A673 (cell line): ENCODE measurements at regions not wholly inside any gene's neighbourhood (a gene's known extent, or its start where the extent isn't known, plus 50 kb on each side); places are given as distances from the start of the nearest gene placed in this dataset.
"Not testable (repeated sequence)": the region's sequence is repeated elsewhere in the genome, so short reads cannot be mapped to it uniquely, and the experiment has no call there.

Source experiments
- BruUV-seq: library from RNA; stranded (reverse); fragments of 400-500 nt; replicated peaks from 2 replicates; lab custom pipeline; 2021; lab: Mats Ljungman, UMichigan
- CTCF ChIA-PET: fragments of 300-600 bp; sonication (Branson Sonifier 250); formaldehyde crosslinking; loops from one replicate; lab custom pipeline; 2022; ENCODE audit warnings: antibody characterized with exemption; lab: Charles Lee
- POLR2A ChIA-PET: fragments of 300-600 bp; sonication (Branson Sonifier 250); formaldehyde crosslinking; loops from one replicate; lab custom pipeline; 2022; ENCODE audit warnings: antibody characterized with exemption; ENCODE audit not compliant: low non-redundant PET; lab: Charles Lee
- DNase-seq: peaks from one replicate; pipeline ENCODE4 v3.0.0-alpha.2; 2015; ENCODE audit warnings: low spot score
- H3K27ac ChIP-seq: fragments of 200-600 bp; sonication (generic); 2 replicates; pipeline ENCODE4 v1.5.1; 2016; ENCODE audit warnings: mixed run types, low read depth, mild to moderate bottlenecking, mixed read lengths, antibody characterized with exemption, low read length; ENCODE audit not compliant: poor library complexity, severe bottlenecking
- H3K27me3 ChIP-seq: fragments of 200-600 bp; sonication (generic); replicated peaks from 2 replicates; pipeline ENCODE4 v1.6.1; 2017; ENCODE audit warnings: mixed run types, low read depth, mild to moderate bottlenecking, mixed read lengths, antibody characterized with exemption, low read length; ENCODE audit not compliant: insufficient read depth, poor library complexity
- H3K36me3 ChIP-seq: fragments of 200-600 bp; sonication (generic); 2 replicates; pipeline ENCODE4 v1.6.1; 2016; ENCODE audit warnings: mixed run types, mild to moderate bottlenecking, mixed read lengths, antibody characterized with exemption, low read length; ENCODE audit not compliant: insufficient read depth, poor library complexity, severe bottlenecking
- H3K4me1 ChIP-seq: fragments of 200-600 bp; sonication (generic); 2 replicates; pipeline ENCODE4 v1.6.1; 2017; ENCODE audit warnings: mixed run types, mild to moderate bottlenecking, mixed read lengths, antibody characterized with exemption, low read length; ENCODE audit not compliant: insufficient read depth, poor library complexity, severe bottlenecking
- H3K4me3 ChIP-seq: fragments of 200-600 bp; sonication (generic); 2 replicates; pipeline ENCODE4 v1.5.1; 2016; ENCODE audit warnings: low read depth, mixed run types, mild to moderate bottlenecking, mixed read lengths, low read length; ENCODE audit not compliant: poor library complexity, severe bottlenecking
- H3K9me3 ChIP-seq: fragments of 200-600 bp; sonication (generic); 2 replicates; pipeline ENCODE4 v1.6.1; 2016; ENCODE audit warnings: mixed run types, low read depth, mild to moderate bottlenecking, mixed read lengths, antibody characterized with exemption, low read length; ENCODE audit not compliant: poor library complexity, severe bottlenecking
- CTCF ChIP-seq: fragments of 300-800, 200-600 bp; sonication (generic); conservative IDR thresholded peaks from 2 replicates; pipeline ENCODE4 v1.5.1; 2017; ENCODE audit warnings: low read depth, mild to moderate bottlenecking, antibody characterized with exemption, low read length, moderate library complexity, mixed read lengths
- EZH2 ChIP-seq: fragments of 200-600 bp; sonication (generic); IDR thresholded peaks from 2 replicates; pipeline ENCODE4 v1.6.1; 2017; ENCODE audit warnings: borderline replicate concordance, low read depth, mild to moderate bottlenecking, mixed read lengths, antibody characterized with exemption, low read length; ENCODE audit not compliant: poor library complexity, severe bottlenecking
- intact Hi-C: fragments of 100-400 bp; cut with micrococcal nuclease; formaldehyde crosslinking; loops from one replicate; pipeline ENCODE4 v1.10.0; 2022; ENCODE audit not compliant: unreplicated experiment

DNA sequence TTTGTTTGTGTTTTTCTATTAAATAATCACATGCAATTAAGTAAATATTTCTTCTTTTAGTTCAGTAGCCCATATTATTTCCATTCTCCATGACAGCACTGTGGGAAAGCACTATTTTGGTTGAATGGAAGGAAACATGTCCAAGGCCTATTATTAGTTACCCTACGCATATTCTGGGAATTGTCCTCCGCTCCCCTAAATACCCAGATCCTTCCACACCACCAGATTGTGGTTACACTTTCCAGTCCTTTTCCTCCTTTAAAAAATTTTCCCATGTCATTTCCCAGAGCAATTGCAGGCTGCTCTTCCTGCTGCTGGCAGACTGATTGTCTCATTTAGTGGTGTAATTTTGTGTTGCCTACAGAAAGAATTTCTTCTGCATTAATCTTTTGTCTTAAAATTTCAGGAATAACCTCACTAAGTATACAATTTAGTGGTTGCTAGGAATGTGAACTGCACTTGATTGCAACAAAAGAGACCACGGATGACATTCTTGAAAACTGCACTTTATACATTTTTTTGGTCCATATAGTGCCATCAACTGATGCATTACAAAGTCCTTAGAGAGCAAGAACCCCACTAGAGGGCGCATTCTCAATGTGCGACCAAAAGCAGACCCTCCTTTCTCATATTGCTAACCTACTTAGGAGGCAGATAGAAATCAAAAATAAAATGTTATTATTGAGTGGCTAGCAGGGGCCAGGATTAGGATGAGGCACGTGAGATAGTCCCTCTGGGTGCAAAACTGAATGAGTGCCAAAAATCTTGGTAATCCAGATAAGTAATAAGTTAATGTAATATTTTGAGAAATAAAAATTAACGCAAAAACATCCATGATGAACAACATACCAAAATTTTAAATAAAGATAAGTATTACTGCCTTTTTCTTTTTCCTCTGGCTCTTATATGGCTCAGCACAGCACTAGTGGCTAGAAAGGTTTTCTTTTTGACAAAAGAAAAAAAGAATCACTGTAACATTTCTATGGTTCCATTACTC lies 98.8 kb upstream of the IQCM start:
- POLR2A ChIA-PET: no interaction called here
- intact Hi-C loops: loop anchor here (5.0 kb wide), 1 partner anchor 328 kb away; no protein-coding TSS in a partner anchor
- DNase-seq: peak; percentile 80
- no peak overlapping the region for H3K4me3 ChIP-seq
- no peak overlapping the region for H3K27ac ChIP-seq
- peaks cover 16% of the 10 kb centered on the region for H3K4me1 ChIP-seq
- no TSS peak for BruUV-seq
- H3K36me3 ChIP-seq: no peaks in the 10 kb centered on the region
- no peaks in the 10 kb centered on the region for H3K27me3 ChIP-seq
- H3K9me3 ChIP-seq: no peaks in the 10 kb centered on the region
- CTCF ChIA-PET: no interaction called here
- TF ChIP-seq EZH2 (no peak), CTCF (peak; percentile 91)

- H3K27ac ChIP-seq, H3K4me3 ChIP-seq, DNase-seq, CTCF ChIA-PET, intact Hi-C loops, H3K9me3 ChIP-seq, BruUV-seq, H3K27me3 ChIP-seq, POLR2A ChIA-PET, H3K36me3 ChIP-seq, H3K4me1 ChIP-seq: not testable (repeated sequence)
Observed at GRCh38 chr4:149915735-149916134, 100.1 kb upstream of the IQCM start.

GRCh38 chr4:149923736-149924135 lies 108.1 kb upstream of the IQCM start:
- no peaks in the 10 kb centered on the region for H3K36me3 ChIP-seq
- CTCF ChIA-PET: no interaction called here
- H3K9me3 ChIP-seq: no peaks in the 10 kb centered on the region
- intact Hi-C loops: no loop called here
- DNase-seq: no peak
- BruUV-seq: no TSS peak
- H3K4me3 ChIP-seq: no peak overlapping the region
- POLR2A ChIA-PET: no interaction called here
- no peak overlapping the region for H3K27ac ChIP-seq
- no peak for TF ChIP-seq EZH2
- TF ChIP-seq CTCF: peak; percentile 30; the same call in 1 of the 2 replicates
- H3K4me1 ChIP-seq: no peaks in the 10 kb centered on the region
- no peaks in the 10 kb centered on the region for H3K27me3 ChIP-seq
